Trophoblast cell (in vitro differentiated cells and primary cell): ENCODE measurements at regions not wholly inside any gene's neighbourhood (a gene's known extent, or its start where the extent isn't known, plus 50 kb on each side); places are given as distances from the start of the nearest gene placed in this dataset.

Source experiments
- DNase-seq, 2 donors: peaks; one replicate each; pipeline ENCODE4 v3.0.0-alpha.2; 2016
- H2AFZ ChIP-seq: 2 replicates; pipeline ENCODE4 v1.6.1; 2013; ENCODE audit warnings: low read length, moderate library complexity, mild to moderate bottlenecking; ENCODE audit not compliant: insufficient read depth, poor library complexity
- H2AK5ac ChIP-seq: 2 replicates; pipeline ENCODE4 v1.6.1; 2013; ENCODE audit warnings: mild to moderate bottlenecking, low read length
- H2BK120ac ChIP-seq: 2 replicates; pipeline ENCODE4 v1.6.1; 2013; ENCODE audit warnings: low read length, mild to moderate bottlenecking, moderate library complexity; ENCODE audit not compliant: insufficient read depth, poor library complexity
- H2BK12ac ChIP-seq: 2 replicates; pipeline ENCODE4 v1.6.1; 2013; ENCODE audit warnings: mild to moderate bottlenecking, low read length, moderate library complexity
- H2BK5ac ChIP-seq: 2 replicates; pipeline ENCODE4 v1.6.1; 2013; ENCODE audit warnings: low read length, low read depth, moderate library complexity, mild to moderate bottlenecking; ENCODE audit not compliant: poor library complexity
- H3K14ac ChIP-seq: 2 replicates; pipeline ENCODE4 v1.6.1; 2013; ENCODE audit warnings: mild to moderate bottlenecking, low read length
- H3K18ac ChIP-seq: 2 replicates; pipeline ENCODE4 v1.6.1; 2013; ENCODE audit warnings: mild to moderate bottlenecking, low read length
- H3K23ac ChIP-seq: 2 replicates; pipeline ENCODE4 v1.6.1; 2013; ENCODE audit warnings: low read length
- H3K27ac ChIP-seq: 2 replicates; pipeline ENCODE4 v1.5.1; 2013; ENCODE audit warnings: low read depth, mild to moderate bottlenecking, inconsistent platforms, low read length, moderate library complexity
- H3K27me3 ChIP-seq: 2 replicates; pipeline ENCODE4 v1.6.1; 2013; ENCODE audit warnings: inconsistent platforms, mild to moderate bottlenecking, low read length, moderate library complexity; ENCODE audit not compliant: insufficient read depth
- H3K36me3 ChIP-seq, 2 experiments: 1 replicate in 1 of 2; 2 replicates in 1 of 2; pipeline ENCODE4 v1.6.1; 2013; ENCODE audit warnings: low read length in 2 of 2, mild to moderate bottlenecking in 2 of 2, moderate library complexity in 1 of 2; ENCODE audit not compliant: insufficient read depth in 2 of 2, control insufficient read depth in 1 of 2
- H3K4ac ChIP-seq: 2 replicates; pipeline ENCODE4 v1.6.1; 2013; ENCODE audit warnings: low read depth, mild to moderate bottlenecking, low read length, moderate library complexity
- H3K4me1 ChIP-seq, 2 experiments: 1 replicate in 1 of 2; 2 replicates in 1 of 2; pipeline ENCODE4 v1.6.1; 2013; ENCODE audit warnings: low read length in 2 of 2, mild to moderate bottlenecking in 2 of 2, moderate library complexity in 1 of 2; ENCODE audit not compliant: insufficient read depth in 2 of 2, control insufficient read depth in 1 of 2
- H3K4me2 ChIP-seq: 2 replicates; pipeline ENCODE4 v1.6.1; 2013; ENCODE audit warnings: inconsistent platforms, mild to moderate bottlenecking, low read length, moderate library complexity
- H3K4me3 ChIP-seq: 2 replicates; pipeline ENCODE4 v1.5.1; 2013; ENCODE audit warnings: mild to moderate bottlenecking, low read depth, low read length, inconsistent platforms
- H3K79me1 ChIP-seq: one replicate; pipeline ENCODE4 v1.6.1; 2013; ENCODE audit warnings: low read length
- H3K79me2 ChIP-seq: 2 replicates; pipeline ENCODE4 v1.6.1; 2013; ENCODE audit warnings: low read length, mild to moderate bottlenecking; ENCODE audit not compliant: control insufficient read depth, insufficient read depth, poor library complexity
- H3K9ac ChIP-seq: 2 replicates; pipeline ENCODE4 v1.6.1; 2013; ENCODE audit warnings: mild to moderate bottlenecking, low read length
- H3K9me3 ChIP-seq: 2 replicates; pipeline ENCODE4 v1.6.1; 2013; ENCODE audit warnings: low read depth, mild to moderate bottlenecking, control low read depth, inconsistent platforms, low read length; ENCODE audit not compliant: insufficient read depth
- H4K12ac ChIP-seq: 2 replicates; pipeline ENCODE4 v1.6.1; 2013; ENCODE audit warnings: low read depth, mild to moderate bottlenecking, low read length, moderate library complexity
- H4K8ac ChIP-seq: 2 replicates; pipeline ENCODE4 v1.6.1; 2013; ENCODE audit warnings: low read depth, mild to moderate bottlenecking, low read length, moderate library complexity
- H4K91ac ChIP-seq: one replicate; pipeline ENCODE4 v1.6.1; 2013; ENCODE audit warnings: low read depth, mild to moderate bottlenecking, low read length, moderate library complexity
- WGBS: extraction: QIAGEN DNeasy Blood & Tissue Kit; methylation state at CpG from one replicate; pipeline ENCODE4 v1.1.7; 2013; ENCODE audit warnings: missing lambda C conversion rate; ENCODE audit not compliant: insufficient read length, insufficient coverage; ENCODE audit errors: extremely low coverage; 5-methylcytosine and 5-hydroxymethylcytosine counted together

DNA sequence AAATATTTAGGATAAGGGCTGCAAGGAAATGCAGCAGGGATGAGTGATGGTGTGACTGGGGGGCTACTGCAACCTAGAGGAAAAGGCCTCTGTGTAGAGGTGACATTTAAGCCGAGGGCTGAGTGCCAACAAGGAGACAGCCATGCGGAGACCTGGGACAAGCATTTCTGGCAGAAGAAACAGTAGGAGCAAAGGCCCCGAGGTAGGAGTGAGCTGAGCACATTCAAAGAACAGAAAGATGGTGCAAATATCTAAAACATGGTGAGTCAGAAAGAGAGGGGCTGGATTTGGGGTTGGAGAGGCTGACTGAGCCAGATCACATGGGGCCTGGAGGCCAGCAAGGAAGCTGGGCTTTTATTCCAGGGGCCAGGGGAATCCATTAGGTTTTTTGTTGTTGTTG is 55.1 kb upstream of the INCENP start:
- Histone ChIP-seq H3K14ac (no peak overlapping the region), H3K23ac (no peak overlapping the region), H3K4me3 (no peak overlapping the region), H3K79me1 (peaks cover 11% of the 10 kb centered on the region), H4K91ac (no peak overlapping the region), H2AK5ac (no peak overlapping the region), H2BK5ac (no peak overlapping the region), H2BK120ac (no peak overlapping the region), H3K27me3 (no peaks in the 10 kb centered on the region), H3K9ac (no peak overlapping the region), H3K4ac (no peak overlapping the region), H3K27ac (no peak overlapping the region), H3K36me3 (no peaks in the 10 kb centered on the region), H3K4me1 (peaks cover 0 to 4% of the 10 kb centered on the region in 2 experiments), H4K8ac (no peak overlapping the region), H2BK12ac (no peak overlapping the region), H3K79me2 (peaks cover 2% of the 10 kb centered on the region), H3K18ac (no peak overlapping the region), H3K9me3 (no peaks in the 10 kb centered on the region), H4K12ac (no peak overlapping the region), H2AFZ (no peak overlapping the region), H3K4me2 (no peak overlapping the region)
- no peak for DNase-seq
- WGBS, result no CpG with 5 or more reads among the region's 3 CpGs

DNA sequence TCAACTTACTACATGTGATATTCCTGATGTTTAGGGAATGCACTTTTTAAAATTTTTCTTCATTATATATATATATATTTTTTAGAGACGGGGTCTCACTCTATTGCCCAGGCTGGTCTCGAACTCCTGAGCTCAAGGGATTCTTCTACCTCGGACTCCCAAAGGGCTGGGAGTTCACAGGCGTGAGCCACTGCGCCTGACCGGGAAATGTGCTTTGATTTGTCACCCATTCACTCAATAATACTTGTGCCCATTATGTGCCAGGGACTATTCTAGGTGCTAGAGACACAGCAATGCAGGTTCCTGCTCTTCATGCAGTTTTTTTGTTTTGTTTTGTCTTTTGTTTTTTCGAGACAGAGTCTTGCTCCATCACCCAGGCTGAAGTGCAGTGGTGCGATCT is 56.1 kb upstream of the INCENP start:
- Histone ChIP-seq H3K79me1 (peaks cover 11% of the 10 kb centered on the region), H3K27ac (no peak overlapping the region), H2AK5ac (no peak overlapping the region), H3K4ac (no peak overlapping the region), H3K14ac (no peak overlapping the region), H3K9me3 (no peaks in the 10 kb centered on the region), H3K4me1 (peaks cover 0 to 4% of the 10 kb centered on the region in 2 experiments), H3K9ac (no peak overlapping the region), H3K36me3 (no peaks in the 10 kb centered on the region), H4K91ac (no peak overlapping the region), H3K79me2 (peaks cover 2% of the 10 kb centered on the region), H3K23ac (no peak overlapping the region), H3K4me2 (no peak overlapping the region), H2BK12ac (no peak overlapping the region), H3K18ac (no peak overlapping the region), H3K27me3 (no peaks in the 10 kb centered on the region), H2BK5ac (no peak overlapping the region), H2BK120ac (no peak overlapping the region), H4K8ac (no peak overlapping the region), H3K4me3 (no peak overlapping the region), H2AFZ (no peak overlapping the region), H4K12ac (no peak overlapping the region)
- WGBS, result no CpG with 5 or more reads among the region's 8 CpGs
- DNase-seq, result no peak

DNA sequence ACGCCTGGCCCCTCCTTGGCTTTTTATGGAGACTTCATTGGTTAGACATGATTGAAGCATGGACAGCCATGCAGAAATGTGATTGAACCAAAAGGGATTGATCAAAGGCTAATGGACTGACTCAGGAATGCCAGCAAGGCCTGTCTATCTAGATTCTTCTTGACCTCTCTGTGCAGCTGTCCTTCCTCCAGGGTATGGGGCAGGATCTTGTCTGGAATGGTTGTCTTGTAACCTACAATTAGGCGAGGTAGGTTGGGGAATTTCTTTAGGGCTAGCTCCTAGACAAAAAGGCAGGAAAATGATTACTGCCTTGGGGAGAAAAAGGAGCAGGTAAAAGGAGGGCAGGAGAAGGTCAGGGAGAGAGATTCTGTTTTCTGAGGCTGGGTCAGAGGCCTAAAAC is 59.6 kb upstream of the INCENP start:
- Histone ChIP-seq H3K79me2 (peaks cover 2% of the 10 kb centered on the region), H3K4me1 (peaks cover 0 to 4% of the 10 kb centered on the region in 2 experiments), H2BK12ac (no peak overlapping the region), H4K91ac (peak overlapping the region; percentile 65), H3K27me3 (no peaks in the 10 kb centered on the region), H4K12ac (no peak overlapping the region), H3K18ac (no peak overlapping the region), H3K9me3 (no peaks in the 10 kb centered on the region), H2AFZ (no peak overlapping the region), H2AK5ac (no peak overlapping the region), H4K8ac (no peak overlapping the region), H2BK120ac (peak overlapping the region; percentile 56), H3K9ac (no peak overlapping the region), H3K4ac (no peak overlapping the region), H3K79me1 (peaks cover 10% of the 10 kb centered on the region), H3K27ac (peak overlapping the region; percentile 68), H3K4me3 (no peak overlapping the region), H3K23ac (no peak overlapping the region), H3K36me3 (no peaks in the 10 kb centered on the region), H3K14ac (no peak overlapping the region), H3K4me2 (no peak overlapping the region), H2BK5ac (peak overlapping the region; percentile 31)
- WGBS, result no CpG with 5 or more reads among the region's 2 CpGs
- DNase-seq, result peak; percentile 91 to 96

DNA sequence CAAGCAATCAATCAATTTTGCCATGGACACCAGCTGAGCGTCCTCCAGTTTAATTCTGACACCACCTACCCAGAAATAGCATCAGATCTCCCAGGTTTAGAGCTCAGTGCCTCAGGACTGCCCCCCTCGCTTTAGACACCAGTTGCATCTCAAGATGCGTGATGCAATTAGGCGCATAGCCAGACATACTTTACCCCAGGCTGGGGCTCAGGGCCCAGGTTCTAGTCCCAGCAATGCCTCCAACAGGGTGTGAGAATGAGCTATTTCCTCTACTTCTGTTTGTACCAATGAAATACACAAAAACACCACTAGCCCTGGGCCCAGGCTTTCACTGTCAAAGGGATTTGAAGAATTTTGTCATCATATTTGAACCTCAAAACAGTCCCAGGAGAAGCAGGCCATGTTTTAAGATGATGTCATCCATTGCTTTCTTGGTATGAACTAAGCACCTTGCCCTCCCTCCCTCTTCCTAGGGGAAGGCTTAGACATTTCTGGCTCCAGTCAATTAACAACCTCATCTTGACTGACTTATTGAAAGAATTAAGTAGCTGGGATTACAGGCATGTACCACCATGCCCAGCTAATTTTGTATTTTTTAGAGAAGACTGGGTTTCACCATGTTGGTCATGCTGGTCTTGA is 61.5 kb upstream of the INCENP start:
- Histone ChIP-seq H3K4me1 (peaks cover 0 to 4% of the 10 kb centered on the region in 2 experiments), H4K8ac (no peak overlapping the region), H3K18ac (no peak overlapping the region), H3K27ac (no peak overlapping the region), H2BK120ac (no peak overlapping the region), H3K79me2 (peaks cover 2% of the 10 kb centered on the region), H3K4me3 (no peak overlapping the region), H3K4ac (no peak overlapping the region), H2AK5ac (no peak overlapping the region), H3K36me3 (no peaks in the 10 kb centered on the region), H3K9ac (no peak overlapping the region), H2AFZ (no peak overlapping the region), H3K27me3 (no peaks in the 10 kb centered on the region), H2BK5ac (no peak overlapping the region), H3K23ac (no peak overlapping the region), H3K14ac (no peak overlapping the region), H4K91ac (no peak overlapping the region), H3K79me1 (peaks cover 10% of the 10 kb centered on the region), H3K9me3 (no peaks in the 10 kb centered on the region), H3K4me2 (no peak overlapping the region), H2BK12ac (no peak overlapping the region), H4K12ac (no peak overlapping the region)
- DNase-seq, result peak in 1 of 2 donors; percentile 23
- no CpG with 5 or more reads among the region's 4 CpGs for WGBS
